ENCODE measurements at regions not wholly inside any gene's neighbourhood (a gene's known extent, or its start where the extent isn't known, plus 50 kb on each side); places are given as distances from the start of the nearest gene placed in this dataset.

DNA sequence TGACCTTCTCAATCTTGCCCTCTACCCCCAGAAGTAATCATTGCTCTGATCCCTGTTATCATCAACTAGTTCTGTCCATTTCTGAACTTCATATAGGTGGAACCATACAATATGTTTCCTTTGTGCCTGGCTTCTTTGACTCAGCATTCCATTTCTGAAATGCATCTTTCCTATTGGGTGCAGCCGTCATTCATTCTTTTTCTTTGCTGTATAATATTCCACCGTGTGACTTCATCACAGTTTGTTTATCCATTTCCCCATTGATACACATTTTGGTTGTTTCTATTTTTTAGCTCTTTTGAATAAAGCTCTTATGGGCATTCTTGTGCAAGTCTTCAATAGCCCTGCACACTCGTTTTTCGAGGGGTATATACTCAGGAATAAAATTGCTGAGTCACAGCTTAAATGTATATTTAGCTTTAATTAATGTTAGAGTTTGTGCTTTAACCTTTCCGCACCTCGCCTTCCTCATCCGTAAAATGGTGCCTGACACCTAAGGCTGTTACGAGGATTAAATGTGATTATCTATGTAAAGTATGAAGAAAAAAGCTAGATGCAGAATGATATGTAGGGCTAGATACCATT, 491.6 kb downstream of the MIAT start:
- TF ChIP-seq, protein P1, sequence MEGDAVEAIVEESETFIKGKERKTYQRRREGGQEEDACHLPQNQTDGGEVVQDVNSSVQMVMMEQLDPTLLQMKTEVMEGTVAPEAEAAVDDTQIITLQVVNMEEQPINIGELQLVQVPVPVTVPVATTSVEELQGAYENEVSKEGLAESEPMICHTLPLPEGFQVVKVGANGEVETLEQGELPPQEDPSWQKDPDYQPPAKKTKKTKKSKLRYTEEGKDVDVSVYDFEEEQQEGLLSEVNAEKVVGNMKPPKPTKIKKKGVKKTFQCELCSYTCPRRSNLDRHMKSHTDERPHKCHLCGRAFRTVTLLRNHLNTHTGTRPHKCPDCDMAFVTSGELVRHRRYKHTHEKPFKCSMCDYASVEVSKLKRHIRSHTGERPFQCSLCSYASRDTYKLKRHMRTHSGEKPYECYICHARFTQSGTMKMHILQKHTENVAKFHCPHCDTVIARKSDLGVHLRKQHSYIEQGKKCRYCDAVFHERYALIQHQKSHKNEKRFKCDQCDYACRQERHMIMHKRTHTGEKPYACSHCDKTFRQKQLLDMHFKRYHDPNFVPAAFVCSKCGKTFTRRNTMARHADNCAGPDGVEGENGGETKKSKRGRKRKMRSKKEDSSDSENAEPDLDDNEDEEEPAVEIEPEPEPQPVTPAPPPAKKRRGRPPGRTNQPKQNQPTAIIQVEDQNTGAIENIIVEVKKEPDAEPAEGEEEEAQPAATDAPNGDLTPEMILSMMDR (IDR thresholded peaks at IDR 0.05; ENCODE audit: insufficient read depth, low read length, poor library complexity, severe bottlenecking) = no peak
- H3K27me3 ChIP-seq (replicated peaks; ENCODE audit: control insufficient read depth, insufficient read depth, low read length) = no peaks in the 10 kb centered on the region
- H3K4me3 ChIP-seq (replicated peaks; ENCODE audit: low read depth, low read length) = no peak overlapping the region
- no peak for DNase-seq (ENCODE audit: extremely low read depth, insufficient read length)
- no peaks in the 10 kb centered on the region for H3K36me3 ChIP-seq (ENCODE audit: control insufficient read depth, insufficient read depth, low read length)

DNA sequence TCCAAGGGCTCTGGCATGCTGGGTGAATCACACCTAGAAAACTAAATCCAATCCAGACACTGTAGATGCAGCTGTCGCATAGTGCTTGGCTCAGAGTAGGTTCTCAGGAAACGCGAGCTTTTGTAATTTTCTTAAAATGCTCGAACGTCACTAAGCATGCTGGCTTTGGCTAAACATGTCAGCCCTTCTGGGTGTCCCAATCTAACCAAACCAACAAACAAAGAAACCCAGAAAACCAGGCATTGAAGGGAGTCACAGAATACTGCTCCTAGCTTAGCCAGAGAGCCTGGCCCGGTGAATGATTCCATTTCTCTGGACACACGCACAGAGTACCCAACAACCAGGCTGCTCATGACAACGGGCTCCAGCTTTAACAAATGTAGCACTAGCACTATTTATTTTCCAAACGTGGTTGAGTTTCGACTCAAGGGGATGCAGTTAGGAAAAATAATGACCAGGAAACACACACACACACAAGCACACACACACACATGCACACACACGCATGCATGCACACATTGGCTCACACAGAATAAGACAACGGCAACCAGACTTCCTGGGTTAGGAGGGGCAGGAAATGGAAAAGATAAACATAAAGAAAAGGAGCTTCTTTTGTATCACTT, 492.6 kb downstream of the MIAT start:
- H3K36me3 ChIP-seq (ENCODE audit: control insufficient read depth, insufficient read depth, low read length) = no peaks in the 10 kb centered on the region
- H3K4me3 ChIP-seq (replicated peaks; ENCODE audit: low read depth, low read length) = no peak overlapping the region
- TF ChIP-seq, protein P1 (IDR thresholded peaks at IDR 0.05; ENCODE audit: insufficient read depth, low read length, poor library complexity, severe bottlenecking) = no peak
- no peaks in the 10 kb centered on the region for H3K27me3 ChIP-seq (replicated peaks; ENCODE audit: control insufficient read depth, insufficient read depth, low read length)
- no peak for DNase-seq (ENCODE audit: extremely low read depth, insufficient read length)

DNA sequence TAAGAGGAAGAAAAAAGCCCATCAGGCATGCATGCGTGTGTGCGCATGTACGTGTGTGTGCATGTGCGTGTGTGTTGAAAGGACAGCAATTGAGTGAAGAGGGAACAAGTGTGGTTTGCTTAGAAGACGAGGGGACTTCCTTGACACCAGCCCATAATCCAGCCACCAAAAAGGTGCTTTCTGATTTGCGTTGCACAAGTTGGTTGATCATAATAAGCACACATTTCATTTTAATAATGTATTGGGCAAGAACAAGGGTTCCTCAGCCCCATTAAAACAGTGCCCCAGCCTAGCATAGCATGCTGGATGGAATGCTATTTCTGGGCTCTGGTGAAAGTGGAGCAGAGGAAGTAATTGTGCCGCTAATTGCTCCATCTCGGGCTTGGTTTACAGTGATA, 493.2 kb downstream of the MIAT start:
- DNase-seq (ENCODE audit: extremely low read depth, insufficient read length) = no peak
- TF ChIP-seq, protein P1 (IDR thresholded peaks at IDR 0.05; ENCODE audit: insufficient read depth, low read length, poor library complexity, severe bottlenecking) = no peak
- Histone ChIP-seq H3K36me3 (ENCODE audit: control insufficient read depth, insufficient read depth, low read length) (no peaks in the 10 kb centered on the region), H3K27me3 (replicated peaks; ENCODE audit: control insufficient read depth, insufficient read depth, low read length) (no peaks in the 10 kb centered on the region), H3K4me3 (replicated peaks; ENCODE audit: low read depth, low read length) (no peak overlapping the region)

DNA sequence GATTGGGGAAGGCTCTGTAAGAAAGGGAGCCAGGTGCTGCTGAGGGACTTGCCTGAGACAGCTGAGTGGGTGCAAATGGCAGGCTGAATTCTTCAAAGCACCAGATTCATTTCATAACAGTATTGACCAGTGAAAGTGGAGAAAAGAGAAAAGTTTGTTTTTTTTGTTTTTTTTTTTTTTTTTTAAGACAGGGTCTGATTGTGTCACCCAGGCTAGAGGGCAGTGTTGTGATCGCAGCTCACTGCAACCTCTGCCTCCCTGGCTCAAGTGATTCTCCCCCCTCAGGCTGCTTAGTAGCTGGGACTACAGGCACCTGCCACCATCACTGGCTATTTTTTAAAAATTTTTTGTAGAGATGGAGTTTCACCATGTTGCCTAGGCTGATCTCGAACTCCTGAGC, 494.0 kb downstream of the MIAT start:
- no peaks in the 10 kb centered on the region for H3K36me3 ChIP-seq (ENCODE audit: control insufficient read depth, insufficient read depth, low read length)
- DNase-seq (ENCODE audit: extremely low read depth, insufficient read length) = no peak
- no peaks in the 10 kb centered on the region for H3K27me3 ChIP-seq (replicated peaks; ENCODE audit: control insufficient read depth, insufficient read depth, low read length)
- no peak overlapping the region for H3K4me3 ChIP-seq (replicated peaks; ENCODE audit: low read depth, low read length)
- TF ChIP-seq, protein P1 (IDR thresholded peaks at IDR 0.05; ENCODE audit: insufficient read depth, low read length, poor library complexity, severe bottlenecking) = no peak

DNA sequence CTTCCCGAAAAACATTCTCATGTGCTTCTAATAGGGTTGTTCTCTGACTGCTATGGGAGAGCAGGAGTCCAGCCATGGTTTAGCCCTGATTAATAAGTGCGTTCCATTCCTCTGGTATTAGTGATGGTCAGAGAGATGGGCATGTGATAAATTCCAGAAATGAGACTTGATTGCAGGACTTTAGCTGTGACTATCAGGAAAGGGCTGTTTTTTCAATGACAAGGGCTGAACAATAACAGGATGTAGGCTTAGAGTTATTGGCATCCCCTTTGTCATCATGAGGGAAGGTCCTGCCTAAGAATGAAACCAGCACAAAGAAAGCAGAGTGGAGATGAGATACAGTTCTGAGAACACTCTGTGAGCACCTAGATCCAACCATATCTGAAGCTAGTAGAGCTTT, 494.6 kb downstream of the MIAT start:
- no peak overlapping the region for H3K4me3 ChIP-seq (replicated peaks; ENCODE audit: low read depth, low read length)
- H3K27me3 ChIP-seq (replicated peaks; ENCODE audit: control insufficient read depth, insufficient read depth, low read length) = no peaks in the 10 kb centered on the region
- no peak for DNase-seq (ENCODE audit: extremely low read depth, insufficient read length)
- H3K36me3 ChIP-seq (ENCODE audit: control insufficient read depth, insufficient read depth, low read length) = no peaks in the 10 kb centered on the region
- TF ChIP-seq, protein P1 (IDR thresholded peaks at IDR 0.05; ENCODE audit: insufficient read depth, low read length, poor library complexity, severe bottlenecking) = no peak

Measured in GM06990 (cell line).